HepG2 (cell line): ENCODE measurements at regions not wholly inside any gene's neighbourhood (a gene's known extent, or its start where the extent isn't known, plus 50 kb on each side); places are given as distances from the start of the nearest gene placed in this dataset.

Experiments
- ATF1 ChIP-seq: IDR thresholded peaks from 2 replicates; pipeline ENCODE4 v1.6.1; 2016; ENCODE audit warnings: mild to moderate bottlenecking, control low read depth
- CEBPZ ChIP-seq: IDR thresholded peaks from 2 replicates; pipeline ENCODE4 v1.6.1; 2012; ENCODE audit warnings: low read length, improper control_type of control experiment
- ERF ChIP-seq: IDR thresholded peaks from 2 replicates; pipeline ENCODE4 v1.6.1; 2018; ENCODE audit warnings: missing biosample characterization, missing genetic modification reagents
- FOSL1 ChIP-seq: sonication (generic); formaldehyde crosslinking; IDR thresholded peaks from 2 replicates; pipeline ENCODE4 v1.9.0; 2021; ENCODE audit warnings: missing genetic modification reagents, borderline replicate concordance
- IRF9 ChIP-seq: sonication (generic); formaldehyde crosslinking; IDR thresholded peaks from 2 replicates; pipeline ENCODE4 v1.8.0; 2022; ENCODE audit warnings: missing genetic modification reagents, mild to moderate bottlenecking, borderline replicate concordance
- MBD4 ChIP-seq: IDR thresholded peaks from 2 replicates; pipeline ENCODE4 v1.6.1; 2012; ENCODE audit warnings: low read length, inconsistent platforms, borderline replicate concordance
- MTF2 ChIP-seq: sonication (generic); formaldehyde crosslinking; IDR thresholded peaks from 2 replicates; pipeline ENCODE4 v1.5.0; 2020; ENCODE audit warnings: missing genetic modification reagents, borderline replicate concordance
- PAX8 ChIP-seq: sonication (generic); formaldehyde crosslinking; IDR thresholded peaks from 2 replicates; pipeline ENCODE4 v1.8.0; 2022; ENCODE audit warnings: mild to moderate bottlenecking, missing genetic modification reagents, borderline replicate concordance
- PHF20 ChIP-seq: sonication (generic); formaldehyde crosslinking; IDR thresholded peaks from 2 replicates; pipeline ENCODE4 v1.5.0; 2020; ENCODE audit warnings: mild to moderate bottlenecking, missing genetic modification reagents
- RARA ChIP-seq: IDR thresholded peaks from 2 replicates; pipeline ENCODE4 v1.6.1; 2016; ENCODE audit warnings: missing genetic modification reagents, missing compliant biosample characterization
- SMYD3 ChIP-seq: sonication (generic); formaldehyde crosslinking; IDR thresholded peaks from 2 replicates; pipeline ENCODE4 v1.8.1; 2023; ENCODE audit warnings: mild to moderate bottlenecking, missing genetic modification reagents
- SP4 ChIP-seq: sonication (generic); formaldehyde crosslinking; IDR thresholded peaks from 2 replicates; pipeline ENCODE4 v1.8.1; 2023; ENCODE audit warnings: mild to moderate bottlenecking, missing genetic modification reagents
- SRF ChIP-seq: IDR thresholded peaks from 2 replicates; pipeline ENCODE4 v1.6.1; 2011; ENCODE audit warnings: mild to moderate bottlenecking, low read depth, low read length, moderate library complexity
- TFAP4 ChIP-seq: sonication (generic); IDR thresholded peaks from 2 replicates; pipeline ENCODE4 v1.6.1; 2016; ENCODE audit warnings: low read depth, borderline replicate concordance
- THAP11 ChIP-seq: IDR thresholded peaks from 2 replicates; pipeline ENCODE4 v1.6.1; 2016; ENCODE audit warnings: missing biosample characterization, missing genetic modification reagents
- TOE1 ChIP-seq: sonication (generic); formaldehyde crosslinking; IDR thresholded peaks from 2 replicates; pipeline ENCODE4 v1.4.0; 2020; ENCODE audit warnings: mild to moderate bottlenecking, missing genetic modification reagents
- TP53 ChIP-seq: sonication (generic); formaldehyde crosslinking; conservative IDR thresholded peaks from 2 replicates; pipeline ENCODE4 v1.4.0; 2020; ENCODE audit warnings: missing genetic modification reagents
- YEATS4 ChIP-seq: sonication (generic); formaldehyde crosslinking; IDR thresholded peaks from 2 replicates; pipeline ENCODE4 v1.4.0; 2020; ENCODE audit warnings: missing genetic modification reagents, borderline replicate concordance
- ZBTB2 ChIP-seq: sonication (generic); formaldehyde crosslinking; IDR thresholded peaks from 2 replicates; pipeline ENCODE4 v1.8.0; 2022; ENCODE audit warnings: low read depth, missing genetic modification reagents
- ZBTB44 ChIP-seq: sonication (generic); formaldehyde crosslinking; IDR thresholded peaks from 2 replicates; pipeline ENCODE4 v1.4.0; 2020; ENCODE audit warnings: missing genetic modification reagents
- ZNF256 ChIP-seq: sonication (generic); formaldehyde crosslinking; conservative IDR thresholded peaks from 2 replicates; pipeline ENCODE4 v1.4.0; 2020; ENCODE audit warnings: missing genetic modification reagents
- ZNF577 ChIP-seq: sonication (generic); formaldehyde crosslinking; IDR thresholded peaks from 2 replicates; pipeline ENCODE4 v1.4.0; 2020; ENCODE audit warnings: mild to moderate bottlenecking, low read depth, missing genetic modification reagents, borderline replicate concordance
- ZNF850 ChIP-seq: sonication (generic); formaldehyde crosslinking; conservative IDR thresholded peaks from 2 replicates; pipeline ENCODE4 v1.9.0; 2021; ENCODE audit warnings: mild to moderate bottlenecking, missing genetic modification reagents

GRCh38 chr14:50001151-50001998 lies 108.5 kb downstream of the ARF6 start (continued):
- TF ChIP-seq IRF9 = no peak
- no peak for TF ChIP-seq ZBTB2 (CRISPR knock-in tag)
- TF ChIP-seq THAP11 (CRISPR knock-in tag) = no peak
- TF ChIP-seq YEATS4 (CRISPR knock-in tag) = peak; percentile 81; the same call in 1 of the 2 replicates
- TF ChIP-seq ATF1 (CRISPR knock-in tag) = no peak
- TF ChIP-seq SP4 (CRISPR knock-in tag) = no peak
- TF ChIP-seq ERF (CRISPR knock-in tag) = no peak
- no peak for TF ChIP-seq ZNF577
- TF ChIP-seq TP53 (CRISPR knock-in tag) = no peak
- no peak for TF ChIP-seq SMYD3 (CRISPR knock-in tag)
- no peak for TF ChIP-seq SRF
- TF ChIP-seq MBD4 = no peak
- TF ChIP-seq TOE1 (CRISPR knock-in tag) = no peak
- TF ChIP-seq FOSL1 = no peak
- TF ChIP-seq TFAP4 = 0 out of 2 replicates have a peak, but pooled peaks have one; percentile 30
- no peak for TF ChIP-seq PAX8 (CRISPR knock-in tag)
- TF ChIP-seq MTF2 (CRISPR knock-in tag) = no peak; the same call in 1 of the 2 replicates
- TF ChIP-seq CEBPZ = no peak
- no peak for TF ChIP-seq ZNF850 (CRISPR knock-in tag)
- no peak for TF ChIP-seq ZNF256 (CRISPR knock-in tag)
- TF ChIP-seq RARA (CRISPR knock-in tag) = no peak
- TF ChIP-seq ZBTB44 = no peak
- TF ChIP-seq PHF20 (CRISPR knock-in tag) = 0 out of 2 replicates have a peak, but pooled peaks have one; percentile 52
